ENCODE measurements at regions not wholly inside any gene's neighbourhood (a gene's known extent, or its start where the extent isn't known, plus 50 kb on each side); places are given as distances from the start of the nearest gene placed in this dataset.

- Histone ChIP-seq H3K4me3 (ENCODE audit: low read depth, low read length) (no peak overlapping the region), H3K27me3 (ENCODE audit: control insufficient read depth, insufficient read depth, low read length) (no peaks in the 10 kb centered on the region), H3K36me3 (ENCODE audit: control insufficient read depth, insufficient read depth, low read length) (no peaks in the 10 kb centered on the region)
- DNase-seq (ENCODE audit: low read depth): peak; percentile 25
- no peak for TF ChIP-seq CTCF (IDR thresholded peaks at IDR 0.05; ENCODE audit: insufficient read depth, low read length, poor library complexity, severe bottlenecking)
Measured at GRCh38 chr2:198545411-198545810, 741.0 kb downstream of the PLCL1 start.

- Histone ChIP-seq H3K27me3 (ENCODE audit: control insufficient read depth, insufficient read depth, low read length) (no peaks in the 10 kb centered on the region), H3K36me3 (ENCODE audit: control insufficient read depth, insufficient read depth, low read length) (no peaks in the 10 kb centered on the region), H3K4me3 (ENCODE audit: low read depth, low read length) (no peak overlapping the region)
- no peak for DNase-seq (ENCODE audit: low read depth)
- TF ChIP-seq CTCF (IDR thresholded peaks at IDR 0.05; ENCODE audit: insufficient read depth, low read length, poor library complexity, severe bottlenecking): no peak
Measured at GRCh38 chr2:198544461-198544860, 740.1 kb downstream of the PLCL1 start.

- no peak for DNase-seq (ENCODE audit: low read depth)
- Histone ChIP-seq H3K27me3 (ENCODE audit: control insufficient read depth, insufficient read depth, low read length) (no peaks in the 10 kb centered on the region), H3K36me3 (ENCODE audit: control insufficient read depth, insufficient read depth, low read length) (no peaks in the 10 kb centered on the region), H3K4me3 (ENCODE audit: low read depth, low read length) (no peak overlapping the region)
- TF ChIP-seq CTCF (IDR thresholded peaks at IDR 0.05; ENCODE audit: insufficient read depth, low read length, poor library complexity, severe bottlenecking): no peak
Measured at GRCh38 chr2:198534756-198535155, 730.4 kb downstream of the PLCL1 start.

- no peak for DNase-seq (ENCODE audit: low read depth)
- no peak overlapping the region for H3K4me3 ChIP-seq (ENCODE audit: low read depth, low read length)
- no peak for TF ChIP-seq CTCF (IDR thresholded peaks at IDR 0.05; ENCODE audit: insufficient read depth, low read length, poor library complexity, severe bottlenecking)
- no peaks in the 10 kb centered on the region for H3K27me3 ChIP-seq (ENCODE audit: control insufficient read depth, insufficient read depth, low read length)
- H3K36me3 ChIP-seq (ENCODE audit: control insufficient read depth, insufficient read depth, low read length): no peaks in the 10 kb centered on the region
Measured at GRCh38 chr2:198525211-198525969, 721.0 kb downstream of the PLCL1 start.

- no peak for DNase-seq (ENCODE audit: low read depth)
- Histone ChIP-seq H3K27me3 (ENCODE audit: control insufficient read depth, insufficient read depth, low read length) (no peaks in the 10 kb centered on the region), H3K4me3 (ENCODE audit: low read depth, low read length) (no peak overlapping the region), H3K36me3 (ENCODE audit: control insufficient read depth, insufficient read depth, low read length) (no peaks in the 10 kb centered on the region)
- TF ChIP-seq CTCF (IDR thresholded peaks at IDR 0.05; ENCODE audit: insufficient read depth, low read length, poor library complexity, severe bottlenecking): no peak
Measured at GRCh38 chr2:198523710-198524109, 719.3 kb downstream of the PLCL1 start.

GRCh38 chr2:198518935-198519334 lies 714.5 kb downstream of the PLCL1 start:
- TF ChIP-seq CTCF (IDR thresholded peaks at IDR 0.05; ENCODE audit: insufficient read depth, low read length, poor library complexity, severe bottlenecking): no peak
- DNase-seq (ENCODE audit: low read depth): no peak
- Histone ChIP-seq H3K4me3 (ENCODE audit: low read depth, low read length) (no peak overlapping the region), H3K36me3 (ENCODE audit: control insufficient read depth, insufficient read depth, low read length) (no peaks in the 10 kb centered on the region), H3K27me3 (ENCODE audit: control insufficient read depth, insufficient read depth, low read length) (no peaks in the 10 kb centered on the region)
